ENCODE measurements at regions not wholly inside any gene's neighbourhood (a gene's known extent, or its start where the extent isn't known, plus 50 kb on each side); places are given as distances from the start of the nearest gene placed in this dataset.

- Histone ChIP-seq H3K9ac (ENCODE audit: low read length) (no peak overlapping the region), H3K4me3 (ENCODE audit: low read length) (no peak overlapping the region), H3K27ac (ENCODE audit: low read length) (no peak overlapping the region), H3K27me3 (ENCODE audit: control insufficient read depth, insufficient read depth, low read length) (no peaks in the 10 kb centered on the region), H3K9me3 (ENCODE audit: control insufficient read depth, low read depth, low read length) (no peaks in the 10 kb centered on the region), H3K36me3 (ENCODE audit: control insufficient read depth, low read depth, low read length) (no peaks in the 10 kb centered on the region), H3K4me1 (ENCODE audit: control insufficient read depth, low read depth, low read length) (peaks cover 30% of the 10 kb centered on the region)
These were observed 69.2 kb downstream of the INHBA start for GRCh38 chr7:41633690-41634089.

GRCh38 chr7:41630741-41631140 is 72.1 kb downstream of the INHBA start:
- H3K9ac ChIP-seq (ENCODE audit: low read length) = no peak overlapping the region
- no peaks in the 10 kb centered on the region for H3K27me3 ChIP-seq (ENCODE audit: control insufficient read depth, insufficient read depth, low read length)
- H3K36me3 ChIP-seq (ENCODE audit: control insufficient read depth, low read depth, low read length) = no peaks in the 10 kb centered on the region
- peak overlapping the region; percentile 25 for H3K4me3 ChIP-seq (ENCODE audit: low read length)
- peak overlapping the region; percentile 70 for H3K27ac ChIP-seq (ENCODE audit: low read length)
- no peaks in the 10 kb centered on the region for H3K9me3 ChIP-seq (ENCODE audit: control insufficient read depth, low read depth, low read length)
- peaks cover 39% of the 10 kb centered on the region for H3K4me1 ChIP-seq (ENCODE audit: control insufficient read depth, low read depth, low read length)

GRCh38 chr7:41629711-41630111 is 73.2 kb downstream of the INHBA start:
- Histone ChIP-seq H3K4me3 (ENCODE audit: low read length) (peak overlapping the region; percentile 18), H3K27me3 (ENCODE audit: control insufficient read depth, insufficient read depth, low read length) (no peaks in the 10 kb centered on the region), H3K27ac (ENCODE audit: low read length) (peak overlapping the region; percentile 34), H3K4me1 (ENCODE audit: control insufficient read depth, low read depth, low read length) (peaks cover 39% of the 10 kb centered on the region), H3K9ac (ENCODE audit: low read length) (peak overlapping the region; percentile 12), H3K36me3 (ENCODE audit: control insufficient read depth, low read depth, low read length) (no peaks in the 10 kb centered on the region), H3K9me3 (ENCODE audit: control insufficient read depth, low read depth, low read length) (no peaks in the 10 kb centered on the region)

- Histone ChIP-seq H3K27me3 (ENCODE audit: control insufficient read depth, insufficient read depth, low read length) (no peaks in the 10 kb centered on the region), H3K9me3 (ENCODE audit: control insufficient read depth, low read depth, low read length) (no peaks in the 10 kb centered on the region), H3K9ac (ENCODE audit: low read length) (peak overlapping the region; percentile 12), H3K4me3 (ENCODE audit: low read length) (peak overlapping the region; percentile 6), H3K4me1 (ENCODE audit: control insufficient read depth, low read depth, low read length) (peaks cover 39% of the 10 kb centered on the region), H3K36me3 (ENCODE audit: control insufficient read depth, low read depth, low read length) (no peaks in the 10 kb centered on the region), H3K27ac (ENCODE audit: low read length) (peak overlapping the region; percentile 34)
These were observed 74.0 kb downstream of the INHBA start for GRCh38 chr7:41628901-41629300.

- Histone ChIP-seq H3K4me3 (ENCODE audit: low read length) (peak overlapping the region; percentile 15), H3K9ac (ENCODE audit: low read length) (no peak overlapping the region), H3K9me3 (ENCODE audit: control insufficient read depth, low read depth, low read length) (no peaks in the 10 kb centered on the region), H3K27ac (ENCODE audit: low read length) (no peak overlapping the region), H3K36me3 (ENCODE audit: control insufficient read depth, low read depth, low read length) (no peaks in the 10 kb centered on the region), H3K27me3 (ENCODE audit: control insufficient read depth, insufficient read depth, low read length) (no peaks in the 10 kb centered on the region), H3K4me1 (ENCODE audit: control insufficient read depth, low read depth, low read length) (peaks cover 39% of the 10 kb centered on the region)
These were observed 75.1 kb downstream of the INHBA start for GRCh38 chr7:41627645-41628298.

GRCh38 chr7:41624818-41625217 is 78.1 kb downstream of the INHBA start:
- no peak overlapping the region for H3K27ac ChIP-seq (ENCODE audit: low read length)
- H3K36me3 ChIP-seq (ENCODE audit: control insufficient read depth, low read depth, low read length) = no peaks in the 10 kb centered on the region
- H3K4me1 ChIP-seq (ENCODE audit: control insufficient read depth, low read depth, low read length) = peaks cover 30% of the 10 kb centered on the region
- no peaks in the 10 kb centered on the region for H3K27me3 ChIP-seq (ENCODE audit: control insufficient read depth, insufficient read depth, low read length)
- no peak overlapping the region for H3K9ac ChIP-seq (ENCODE audit: low read length)
- H3K4me3 ChIP-seq (ENCODE audit: low read length) = no peak overlapping the region
- no peaks in the 10 kb centered on the region for H3K9me3 ChIP-seq (ENCODE audit: control insufficient read depth, low read depth, low read length)

GRCh38 chr7:41621953-41622831 is 80.7 kb downstream of the INHBA start:
- no peak overlapping the region for H3K9ac ChIP-seq (ENCODE audit: low read length)
- no peak overlapping the region for H3K27ac ChIP-seq (ENCODE audit: low read length)
- H3K4me3 ChIP-seq (ENCODE audit: low read length) = no peak overlapping the region
- H3K36me3 ChIP-seq (ENCODE audit: control insufficient read depth, low read depth, low read length) = no peaks in the 10 kb centered on the region
- H3K9me3 ChIP-seq (ENCODE audit: control insufficient read depth, low read depth, low read length) = no peaks in the 10 kb centered on the region
- H3K4me1 ChIP-seq (ENCODE audit: control insufficient read depth, low read depth, low read length) = peaks cover 6% of the 10 kb centered on the region
- H3K27me3 ChIP-seq (ENCODE audit: control insufficient read depth, insufficient read depth, low read length) = no peaks in the 10 kb centered on the region

GRCh38 chr7:41617987-41618386 is 84.9 kb downstream of the INHBA start:
- no peaks in the 10 kb centered on the region for H3K4me1 ChIP-seq (ENCODE audit: control insufficient read depth, low read depth, low read length)
- no peaks in the 10 kb centered on the region for H3K36me3 ChIP-seq (ENCODE audit: control insufficient read depth, low read depth, low read length)
- no peak overlapping the region for H3K4me3 ChIP-seq (ENCODE audit: low read length)
- no peaks in the 10 kb centered on the region for H3K27me3 ChIP-seq (ENCODE audit: control insufficient read depth, insufficient read depth, low read length)
- no peak overlapping the region for H3K27ac ChIP-seq (ENCODE audit: low read length)
- peaks cover 4% of the 10 kb centered on the region for H3K9me3 ChIP-seq (ENCODE audit: control insufficient read depth, low read depth, low read length)
- no peak overlapping the region for H3K9ac ChIP-seq (ENCODE audit: low read length)

- Histone ChIP-seq H3K4me1 (ENCODE audit: control insufficient read depth, low read depth, low read length) (no peaks in the 10 kb centered on the region), H3K9ac (ENCODE audit: low read length) (no peak overlapping the region), H3K9me3 (ENCODE audit: control insufficient read depth, low read depth, low read length) (peaks cover 4% of the 10 kb centered on the region), H3K4me3 (ENCODE audit: low read length) (no peak overlapping the region), H3K27me3 (ENCODE audit: control insufficient read depth, insufficient read depth, low read length) (no peaks in the 10 kb centered on the region), H3K27ac (ENCODE audit: low read length) (no peak overlapping the region), H3K36me3 (ENCODE audit: control insufficient read depth, low read depth, low read length) (no peaks in the 10 kb centered on the region)
These were observed 90.1 kb downstream of the INHBA start for GRCh38 chr7:41612798-41613197.

- Histone ChIP-seq H3K9me3 (ENCODE audit: control insufficient read depth, low read depth, low read length) (peaks cover 4% of the 10 kb centered on the region), H3K9ac (ENCODE audit: low read length) (no peak overlapping the region), H3K27ac (ENCODE audit: low read length) (no peak overlapping the region), H3K4me1 (ENCODE audit: control insufficient read depth, low read depth, low read length) (no peaks in the 10 kb centered on the region), H3K36me3 (ENCODE audit: control insufficient read depth, low read depth, low read length) (no peaks in the 10 kb centered on the region), H3K4me3 (ENCODE audit: low read length) (no peak overlapping the region), H3K27me3 (ENCODE audit: control insufficient read depth, insufficient read depth, low read length) (no peaks in the 10 kb centered on the region)
These were observed 90.5 kb downstream of the INHBA start for GRCh38 chr7:41612386-41612785.

GRCh38 chr7:41608447-41608846 is 94.4 kb downstream of the INHBA start:
- H3K4me1 ChIP-seq (ENCODE audit: control insufficient read depth, low read depth, low read length) = no peaks in the 10 kb centered on the region
- no peak overlapping the region for H3K4me3 ChIP-seq (ENCODE audit: low read length)
- no peak overlapping the region for H3K27ac ChIP-seq (ENCODE audit: low read length)
- H3K9me3 ChIP-seq (ENCODE audit: control insufficient read depth, low read depth, low read length) = no peaks in the 10 kb centered on the region
- H3K27me3 ChIP-seq (ENCODE audit: control insufficient read depth, insufficient read depth, low read length) = no peaks in the 10 kb centered on the region
- no peak overlapping the region for H3K9ac ChIP-seq (ENCODE audit: low read length)
- no peaks in the 10 kb centered on the region for H3K36me3 ChIP-seq (ENCODE audit: control insufficient read depth, low read depth, low read length)

- H3K9ac ChIP-seq (ENCODE audit: low read length) = no peak overlapping the region
These were observed 98.9 kb downstream of the INHBA start for GRCh38 chr7:41603985-41604384.

More at GRCh38 chr7:41603985-41604384, 98.9 kb downstream of the INHBA start:
- Histone ChIP-seq H3K4me1 (ENCODE audit: control insufficient read depth, low read depth, low read length) (no peaks in the 10 kb centered on the region), H3K4me3 (ENCODE audit: low read length) (no peak overlapping the region), H3K27ac (ENCODE audit: low read length) (no peak overlapping the region), H3K9me3 (ENCODE audit: control insufficient read depth, low read depth, low read length) (no peaks in the 10 kb centered on the region), H3K27me3 (ENCODE audit: control insufficient read depth, insufficient read depth, low read length) (no peaks in the 10 kb centered on the region), H3K36me3 (ENCODE audit: control insufficient read depth, low read depth, low read length) (no peaks in the 10 kb centered on the region)
